Astrocyte (in vitro differentiated cells and primary cell): ENCODE measurements at regions not wholly inside any gene's neighbourhood (a gene's known extent, or its start where the extent isn't known, plus 50 kb on each side); places are given as distances from the start of the nearest gene placed in this dataset.

Source experiments
- DNase-seq: peaks from one replicate; pipeline ENCODE4 v3.0.0-alpha.2; 2010; ENCODE audit warnings: low read depth
- FAIRE-seq: peaks from 2 replicates; lab custom pipeline; 2011; peaks lifted over from hg19 to GRCh38; lab: Jason Lieb, UNC
- H2AFZ ChIP-seq: 2 replicates; pipeline ENCODE4 v1.6.0; 2012; ENCODE audit warnings: low read depth, low read length, inconsistent platforms
- H3K27ac ChIP-seq: 2 replicates; pipeline ENCODE4 v1.5.1; 2011; ENCODE audit warnings: low read depth, low read length, inconsistent platforms
- H3K27me3 ChIP-seq: 2 replicates; pipeline ENCODE4 v1.6.0; 2011; ENCODE audit warnings: low read length, inconsistent platforms; ENCODE audit not compliant: insufficient read depth
- H3K36me3 ChIP-seq: 2 replicates; pipeline ENCODE4 v1.5.1; 2011; ENCODE audit warnings: low read length, inconsistent platforms; ENCODE audit not compliant: insufficient read depth
- H3K4me1 ChIP-seq: 2 replicates; pipeline ENCODE4 v1.5.1; 2011; ENCODE audit warnings: low read length, inconsistent platforms; ENCODE audit not compliant: insufficient read depth
- H3K4me2 ChIP-seq: 2 replicates; pipeline ENCODE4 v1.6.0; 2012; ENCODE audit warnings: low read length, inconsistent platforms
- H3K4me3 ChIP-seq: 2 replicates; pipeline ENCODE4 v1.5.1; 2011; ENCODE audit warnings: low read depth, mild to moderate bottlenecking, low read length, inconsistent platforms; ENCODE audit not compliant: insufficient read depth
- H3K79me2 ChIP-seq: 2 replicates; pipeline ENCODE4 v1.6.0; 2012; ENCODE audit warnings: mild to moderate bottlenecking, low read length, inconsistent platforms; ENCODE audit not compliant: insufficient read depth
- H3K9ac ChIP-seq: 2 replicates; pipeline ENCODE4 v1.6.0; 2012; ENCODE audit warnings: mild to moderate bottlenecking, low read length, inconsistent platforms
- H3K9me3 ChIP-seq: 2 replicates; pipeline ENCODE4 v1.5.1; 2012; ENCODE audit warnings: low read depth, mild to moderate bottlenecking, low read length, inconsistent platforms; ENCODE audit not compliant: insufficient read depth
- H4K20me1 ChIP-seq: 2 replicates; pipeline ENCODE4 v1.6.0; 2012; ENCODE audit warnings: low read length, inconsistent platforms; ENCODE audit not compliant: insufficient read depth
- H3K27ac Mint-ChIP-seq: one replicate; pipeline ENCODE4 v1.8.0; 2021; ENCODE audit warnings: mild to moderate bottlenecking, mixed read lengths; ENCODE audit not compliant: unreplicated experiment
- H3K27me3 Mint-ChIP-seq: one replicate; pipeline ENCODE4 v1.8.0; 2021; ENCODE audit warnings: low read depth, mixed read lengths; ENCODE audit not compliant: unreplicated experiment
- H3K36me3 Mint-ChIP-seq: one replicate; pipeline ENCODE4 v1.8.0; 2021; ENCODE audit warnings: low read depth, mixed read lengths; ENCODE audit not compliant: unreplicated experiment
- H3K4me1 Mint-ChIP-seq: one replicate; pipeline ENCODE4 v1.8.0; 2021; ENCODE audit warnings: low read depth, mixed read lengths; ENCODE audit not compliant: unreplicated experiment
- H3K4me3 Mint-ChIP-seq: one replicate; pipeline ENCODE4 v1.8.0; 2021; ENCODE audit warnings: mild to moderate bottlenecking, moderate library complexity, mixed read lengths; ENCODE audit not compliant: unreplicated experiment
- H3K9me3 Mint-ChIP-seq: one replicate; pipeline ENCODE4 v1.8.0; 2021; ENCODE audit warnings: mild to moderate bottlenecking, mixed read lengths; ENCODE audit not compliant: unreplicated experiment
- EZH2 ChIP-seq: IDR thresholded peaks from 2 replicates; pipeline ENCODE4 v1.6.1; 2012; ENCODE audit warnings: mild to moderate bottlenecking, low read length, inconsistent platforms; ENCODE audit not compliant: insufficient read depth
- TF ChIP-seq, protein P1 (sequence below): IDR thresholded peaks from 2 replicates; pipeline ENCODE4 v1.5.1; 2011; ENCODE audit warnings: low read depth, mild to moderate bottlenecking, inconsistent platforms, low read length, moderate library complexity; ENCODE audit not compliant: insufficient read depth

DNA sequence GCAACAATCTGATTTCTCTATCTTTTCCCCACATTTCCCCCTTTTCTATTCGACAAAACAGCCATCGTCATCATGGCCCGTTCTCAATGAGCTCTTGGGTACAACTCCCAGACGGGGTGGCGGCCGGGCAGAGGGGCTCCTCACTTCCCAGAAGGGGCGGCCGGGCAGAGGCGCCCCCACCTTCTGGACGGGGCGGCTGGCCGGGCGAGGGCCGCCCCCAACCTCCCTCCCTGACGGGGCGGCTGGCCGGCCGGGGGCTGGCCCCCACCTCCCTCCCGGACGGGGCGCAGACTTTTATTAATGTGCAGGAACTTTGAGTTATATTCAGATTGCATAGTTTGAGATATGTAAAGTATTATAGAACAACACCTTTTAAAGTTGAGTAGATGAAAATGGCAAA, 64.4 kb upstream of the HPGD start:
- H3K4me1 Mint-ChIP-seq, result no peaks in the 10 kb centered on the region
- Histone ChIP-seq H3K9ac (no peak overlapping the region), H4K20me1 (no peaks in the 10 kb centered on the region), H3K27ac (no peak overlapping the region), H3K27me3 (no peaks in the 10 kb centered on the region), H3K79me2 (no peaks in the 10 kb centered on the region), H3K4me2 (no peak overlapping the region), H3K4me1 (no peaks in the 10 kb centered on the region), H2AFZ (no peak overlapping the region), H3K36me3 (no peaks in the 10 kb centered on the region), H3K9me3 (no peaks in the 10 kb centered on the region), H3K4me3 (no peak overlapping the region)
- H3K9me3 Mint-ChIP-seq, result no peaks in the 10 kb centered on the region
- FAIRE-seq (no peak), DNase-seq (no peak)
- H3K27me3 Mint-ChIP-seq, result no peaks in the 10 kb centered on the region
- H3K27ac Mint-ChIP-seq, result no peak overlapping the region
- TF ChIP-seq, protein P1, sequence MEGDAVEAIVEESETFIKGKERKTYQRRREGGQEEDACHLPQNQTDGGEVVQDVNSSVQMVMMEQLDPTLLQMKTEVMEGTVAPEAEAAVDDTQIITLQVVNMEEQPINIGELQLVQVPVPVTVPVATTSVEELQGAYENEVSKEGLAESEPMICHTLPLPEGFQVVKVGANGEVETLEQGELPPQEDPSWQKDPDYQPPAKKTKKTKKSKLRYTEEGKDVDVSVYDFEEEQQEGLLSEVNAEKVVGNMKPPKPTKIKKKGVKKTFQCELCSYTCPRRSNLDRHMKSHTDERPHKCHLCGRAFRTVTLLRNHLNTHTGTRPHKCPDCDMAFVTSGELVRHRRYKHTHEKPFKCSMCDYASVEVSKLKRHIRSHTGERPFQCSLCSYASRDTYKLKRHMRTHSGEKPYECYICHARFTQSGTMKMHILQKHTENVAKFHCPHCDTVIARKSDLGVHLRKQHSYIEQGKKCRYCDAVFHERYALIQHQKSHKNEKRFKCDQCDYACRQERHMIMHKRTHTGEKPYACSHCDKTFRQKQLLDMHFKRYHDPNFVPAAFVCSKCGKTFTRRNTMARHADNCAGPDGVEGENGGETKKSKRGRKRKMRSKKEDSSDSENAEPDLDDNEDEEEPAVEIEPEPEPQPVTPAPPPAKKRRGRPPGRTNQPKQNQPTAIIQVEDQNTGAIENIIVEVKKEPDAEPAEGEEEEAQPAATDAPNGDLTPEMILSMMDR, result no peak
- no peak for TF ChIP-seq EZH2
- H3K36me3 Mint-ChIP-seq, result no peaks in the 10 kb centered on the region
- H3K4me3 Mint-ChIP-seq, result no peak overlapping the region

DNA sequence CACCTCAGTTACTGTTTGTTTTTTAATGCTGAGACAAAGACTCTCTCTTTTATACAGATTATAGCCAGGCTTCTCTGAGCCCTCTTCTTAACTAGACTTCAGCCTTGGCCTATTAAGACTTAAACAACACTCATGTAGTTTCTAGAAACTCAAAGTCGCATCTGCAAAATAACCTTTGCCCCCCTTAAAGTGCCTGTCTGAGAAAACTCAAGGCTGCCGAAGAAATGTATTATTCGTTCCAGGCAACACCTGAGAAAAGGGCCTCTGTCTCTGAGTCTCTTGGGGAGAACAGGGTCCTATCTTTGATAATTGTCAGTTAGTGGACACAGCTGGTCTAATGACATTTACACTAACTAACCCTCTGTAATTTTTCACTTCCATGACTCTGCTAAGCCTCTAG, 60.8 kb upstream of the HPGD start:
- H3K36me3 ChIP-seq, result no peaks in the 10 kb centered on the region
- H3K27me3 ChIP-seq, result no peaks in the 10 kb centered on the region
- Mint-ChIP-seq H3K36me3 (no peaks in the 10 kb centered on the region), H3K4me3 (no peak overlapping the region), H3K27ac (no peak overlapping the region), H3K27me3 (no peaks in the 10 kb centered on the region), H3K9me3 (no peaks in the 10 kb centered on the region), H3K4me1 (peaks cover 7% of the 10 kb centered on the region)
- H3K27ac ChIP-seq, result no peak overlapping the region
- no peaks in the 10 kb centered on the region for H3K79me2 ChIP-seq
- H3K9me3 ChIP-seq, result no peaks in the 10 kb centered on the region
- no peak for DNase-seq
- TF ChIP-seq EZH2, result no peak
- TF ChIP-seq, protein P1, result no peak
- H2AFZ ChIP-seq, result no peak overlapping the region
- no peaks in the 10 kb centered on the region for H4K20me1 ChIP-seq
- FAIRE-seq, result no peak
- no peak overlapping the region for H3K4me2 ChIP-seq
- peaks cover 6% of the 10 kb centered on the region for H3K4me1 ChIP-seq
- no peak overlapping the region for H3K4me3 ChIP-seq
- no peak overlapping the region for H3K9ac ChIP-seq

DNA sequence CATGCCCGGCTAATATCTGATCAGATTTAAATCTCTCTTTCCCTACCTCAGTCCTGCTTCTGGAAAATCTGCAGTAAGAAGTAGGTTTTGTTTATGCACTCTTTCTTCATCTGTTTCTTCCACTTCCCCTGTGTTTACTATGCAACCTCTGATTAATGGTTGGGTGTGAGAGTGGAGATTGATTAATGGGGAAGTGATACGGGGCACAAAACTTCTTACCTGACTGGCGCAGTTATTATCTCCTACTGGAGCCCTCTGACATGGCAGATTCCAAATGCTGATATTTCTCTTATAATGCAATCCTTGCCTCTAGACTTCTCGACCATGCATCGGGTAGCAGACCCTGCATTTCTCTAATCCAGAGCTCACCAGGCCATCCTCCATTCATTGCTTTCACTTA, 60.2 kb upstream of the HPGD start:
- peaks cover 6% of the 10 kb centered on the region for H3K4me1 ChIP-seq
- no peak overlapping the region for H3K27ac Mint-ChIP-seq
- no peak overlapping the region for H3K9ac ChIP-seq
- H3K36me3 ChIP-seq, result no peaks in the 10 kb centered on the region
- no peak for FAIRE-seq
- no peak overlapping the region for H3K4me3 Mint-ChIP-seq
- no peak overlapping the region for H3K27ac ChIP-seq
- peaks cover 9% of the 10 kb centered on the region for H3K4me1 Mint-ChIP-seq
- TF ChIP-seq, protein P1, result no peak
- no peak for TF ChIP-seq EZH2
- H4K20me1 ChIP-seq, result no peaks in the 10 kb centered on the region
- H3K79me2 ChIP-seq, result no peaks in the 10 kb centered on the region
- no peak overlapping the region for H2AFZ ChIP-seq
- no peaks in the 10 kb centered on the region for H3K36me3 Mint-ChIP-seq
- H3K9me3 ChIP-seq, result no peaks in the 10 kb centered on the region
- no peak overlapping the region for H3K4me2 ChIP-seq
- no peaks in the 10 kb centered on the region for H3K9me3 Mint-ChIP-seq
- no peaks in the 10 kb centered on the region for H3K27me3 Mint-ChIP-seq
- no peak overlapping the region for H3K4me3 ChIP-seq
- DNase-seq, result no peak
- H3K27me3 ChIP-seq, result no peaks in the 10 kb centered on the region
